ENCODE measurements at regions not wholly inside any gene's neighbourhood (a gene's known extent, or its start where the extent isn't known, plus 50 kb on each side); places are given as distances from the start of the nearest gene placed in this dataset.

- TF ChIP-seq PRDM1 (tag by site-specific recombination; IDR thresholded peaks at IDR 0.05): no peak
- no peak for TF ChIP-seq PBX3 (CRISPR knock-in tag; IDR thresholded peaks at IDR 0.05)
- TF ChIP-seq CTCF (tag by site-specific recombination; IDR thresholded peaks at IDR 0.05): no peak
- no peak for TF ChIP-seq ZNF398 (tag by site-specific recombination; IDR thresholded peaks at IDR 0.05)
- no peak for TF ChIP-seq ZNF10 (tag by site-specific recombination; IDR thresholded peaks at IDR 0.05)
- no peak for TF ChIP-seq ZNF530 (tag by site-specific recombination; IDR thresholded peaks at IDR 0.05; ENCODE audit: low read depth)
- TF ChIP-seq TRIM28 (IDR thresholded peaks at IDR 0.05; ENCODE audit: borderline replicate concordance, low read length): no peak
- no peak for TF ChIP-seq ZNF311 (tag by site-specific recombination; IDR thresholded peaks at IDR 0.05; ENCODE audit: borderline replicate concordance)
- TF ChIP-seq ZNF747 (tag by site-specific recombination; IDR thresholded peaks at IDR 0.05): no peak
- no peak for TF ChIP-seq ZSCAN30 (tag by site-specific recombination; IDR thresholded peaks at IDR 0.05)
- TF ChIP-seq ZNF221 (tag by site-specific recombination; IDR thresholded peaks at IDR 0.05; ENCODE audit: borderline replicate concordance): no peak
- no peak for TF ChIP-seq PRDM4 (tag by site-specific recombination; IDR thresholded peaks at IDR 0.05)
Measured at GRCh38 chr2:33796511-33796910, 197.4 kb upstream of the FAM98A start.

Measured in HEK293 (cell line).